ENCODE measurements at regions not wholly inside any gene's neighbourhood (a gene's known extent, or its start where the extent isn't known, plus 50 kb on each side); places are given as distances from the start of the nearest gene placed in this dataset.
"Not testable (repeated sequence)": the region's sequence is repeated elsewhere in the genome, so short reads cannot be mapped to it uniquely, and the experiment has no call there.

- intact Hi-C loops (cut with DNase I): no loop called here
- TF ChIP-seq CTCF (IDR thresholded peaks at IDR 0.05): no peak
- no peak for TF ChIP-seq POLR2A (IDR thresholded peaks at IDR 0.05)
These were observed 505.4 kb upstream of the CITED2 start for GRCh38 chr6:139879823-139880356.

GRCh38 chr6:139879241-139879640 is 504.8 kb upstream of the CITED2 start:
- H3K36me3 ChIP-seq; H3K4me3 ChIP-seq; intact Hi-C loops (cut with DNase I); H3K27ac ChIP-seq; H3K9me3 ChIP-seq; H3K27me3 ChIP-seq; DNase-seq: not testable (repeated sequence)
- peaks cover 0 to 18% (median 5%) of the 10 kb centered on the region in 3 donors for H3K4me1 ChIP-seq
- WGBS, 2 donors: 94 to 96% methylated on average over 7 to 8 of the region's 12 CpGs

More at GRCh38 chr6:139879823-139880356, 505.4 kb upstream of the CITED2 start:
- no peak for DNase-seq
- 70 to 76% methylated on average over 4 to 5 of the region's 5 CpGs for WGBS, 2 donors
- H3K4me1 ChIP-seq: peaks cover 0 to 18% (median 5%) of the 10 kb centered on the region in 3 donors
- H3K27ac ChIP-seq: no peak overlapping the region
- H3K9me3 ChIP-seq: no peaks in the 10 kb centered on the region
- no peaks in the 10 kb centered on the region for H3K27me3 ChIP-seq
- H3K4me3 ChIP-seq: no peak overlapping the region
- H3K36me3 ChIP-seq: no peaks in the 10 kb centered on the region

DNA sequence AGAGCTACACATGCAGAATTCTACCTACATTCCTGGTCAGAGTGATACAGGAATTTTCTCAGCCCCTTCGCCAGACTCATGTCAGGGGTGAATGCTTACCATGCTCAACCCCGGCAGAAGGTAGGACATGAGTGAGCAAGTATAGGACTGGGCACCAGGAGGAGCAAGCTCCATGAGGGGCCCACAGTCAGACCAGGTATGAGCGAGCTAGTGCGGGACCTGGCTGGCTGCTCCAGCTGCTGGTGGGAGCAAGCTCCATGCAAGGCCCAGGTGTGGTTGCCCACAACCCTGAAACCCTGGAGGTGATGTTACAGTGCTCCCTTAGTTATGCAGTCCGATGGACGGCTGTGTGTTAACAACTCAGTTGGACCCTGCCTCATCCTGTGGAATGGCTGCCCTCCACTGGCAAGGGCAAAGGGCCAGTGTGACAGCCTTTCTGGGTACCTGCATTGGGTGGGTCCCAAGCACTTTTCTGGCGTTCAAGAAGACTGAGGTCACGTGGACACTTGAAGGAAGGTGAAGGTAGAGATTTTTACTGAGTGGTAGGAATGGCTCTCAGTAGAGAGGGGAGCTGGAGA is 503.5 kb upstream of the CITED2 start:
- H3K27me3 ChIP-seq: no peaks in the 10 kb centered on the region
- H3K4me1 ChIP-seq: peaks cover 0 to 13% (median 3%) of the 10 kb centered on the region in 3 donors
- TF ChIP-seq POLR2A (IDR thresholded peaks at IDR 0.05): no peak
- TF ChIP-seq CTCF (IDR thresholded peaks at IDR 0.05): no peak
- no peaks in the 10 kb centered on the region for H3K9me3 ChIP-seq
- no peaks in the 10 kb centered on the region for H3K36me3 ChIP-seq
- H3K4me3 ChIP-seq: no peak overlapping the region
- intact Hi-C loops (cut with DNase I): no loop called here
- no peak for DNase-seq
- 86 to 91% methylated on average over 7 to 8 of the region's 8 CpGs for WGBS, 2 donors
- H3K27ac ChIP-seq: no peak overlapping the region

DNA sequence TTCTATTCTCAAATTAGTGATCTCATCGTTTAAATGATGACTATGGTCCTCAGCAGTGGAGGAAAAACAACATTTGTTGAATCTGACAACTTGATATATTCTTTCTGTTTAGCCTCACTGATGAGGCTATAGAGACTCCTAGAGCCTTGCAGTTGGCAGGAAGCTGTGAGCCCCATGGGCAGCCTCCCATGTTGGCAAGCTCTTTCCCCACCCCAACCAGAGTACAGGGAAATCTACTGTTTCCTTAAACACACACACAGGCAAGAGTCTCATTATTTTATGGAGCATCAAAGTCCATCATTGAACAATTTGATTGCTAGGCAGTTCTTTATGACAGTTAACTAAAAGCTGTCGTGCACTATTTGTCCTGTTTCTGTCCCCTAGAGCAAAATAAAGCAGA is 498.2 kb upstream of the CITED2 start:
- intact Hi-C loops (cut with DNase I): no loop called here

GRCh38 chr6:139871803-139872510 is 497.5 kb upstream of the CITED2 start:
- H3K4me1 ChIP-seq: no peaks in the 10 kb centered on the region
- no peak overlapping the region for H3K4me3 ChIP-seq
- H3K36me3 ChIP-seq: no peaks in the 10 kb centered on the region
- H3K27ac ChIP-seq: no peak overlapping the region
- 62 to 77% methylated on average over 1 of the region's 1 CpG for WGBS, 2 donors
- intact Hi-C loops (cut with DNase I): no loop called here
- H3K9me3 ChIP-seq: no peaks in the 10 kb centered on the region
- DNase-seq: no peak
- H3K27me3 ChIP-seq: no peaks in the 10 kb centered on the region
- no peak for TF ChIP-seq POLR2A (IDR thresholded peaks at IDR 0.05)
- TF ChIP-seq CTCF (IDR thresholded peaks at IDR 0.05): no peak

More for the DNA sequence above, 498.2 kb upstream of the CITED2 start:
- no peak for DNase-seq
- no peaks in the 10 kb centered on the region for H3K9me3 ChIP-seq
- no peak overlapping the region for H3K27ac ChIP-seq
- H3K36me3 ChIP-seq: no peaks in the 10 kb centered on the region
- WGBS, 2 donors: 59 to 60% methylated on average over 2 of the region's 2 CpGs
- no peaks in the 10 kb centered on the region for H3K4me1 ChIP-seq
- TF ChIP-seq CTCF (IDR thresholded peaks at IDR 0.05) (no peak), POLR2A (IDR thresholded peaks at IDR 0.05) (no peak)
- no peaks in the 10 kb centered on the region for H3K27me3 ChIP-seq
- no peak overlapping the region for H3K4me3 ChIP-seq
